ENCODE measurements at regions not wholly inside any gene's neighbourhood (a gene's known extent, or its start where the extent isn't known, plus 50 kb on each side); places are given as distances from the start of the nearest gene placed in this dataset.
A peak's percentile ranks its signal among the peaks of the same experiment; 100 is the strongest.

DNA sequence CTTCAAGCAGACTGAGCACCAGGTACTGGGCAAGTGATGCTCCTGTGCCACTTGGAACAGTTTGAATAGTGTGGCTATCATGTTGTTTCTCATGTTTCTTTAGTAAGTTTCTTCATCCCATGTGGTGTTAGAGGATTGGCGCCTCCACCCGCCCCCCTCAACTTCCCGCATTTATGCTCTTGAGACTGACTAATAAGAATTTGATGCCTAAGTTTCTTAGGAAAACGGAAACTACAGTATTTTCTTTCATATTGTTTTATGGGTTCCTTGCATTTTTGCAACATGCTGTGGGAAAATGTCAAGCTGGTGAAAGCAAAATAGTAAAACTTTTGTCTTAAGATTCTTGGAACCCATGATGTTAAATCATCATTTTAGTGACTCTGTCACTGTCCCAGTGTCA is 101.2 kb upstream of the SLC4A4 start:
- Histone ChIP-seq H2AFZ (ENCODE audit: low read length) (no peak overlapping the region), H3K36me3 (ENCODE audit: control insufficient read depth, insufficient read depth, low read length) (no peaks in the 10 kb centered on the region), H3K27me3 (ENCODE audit: control insufficient read depth, insufficient read depth, low read length) (no peaks in the 10 kb centered on the region), H3K4me2 (ENCODE audit: extremely low read depth, insufficient read depth, low read length) (no peak overlapping the region), H3K9ac (ENCODE audit: insufficient read depth, low read length) (no peak overlapping the region), H3K79me2 (ENCODE audit: control insufficient read depth, insufficient read depth, low read length) (peaks cover 3% of the 10 kb centered on the region), H3K27ac (ENCODE audit: insufficient read depth, low read length) (no peak overlapping the region), H3K9me3 (ENCODE audit: control insufficient read depth, insufficient read depth, low read depth, low read length) (no peaks in the 10 kb centered on the region), H3K4me1 (ENCODE audit: control insufficient read depth, extremely low read depth, insufficient read depth, low read length) (peaks cover 11% of the 10 kb centered on the region), H3K4me3 (replicated peaks in 1 of 4; ENCODE audit: control extremely low read depth in 1 of 4, insufficient read depth in 1 of 4, low read depth in 3 of 4, low read length in 4 of 4) (no peak overlapping the region), H4K20me1 (ENCODE audit: control insufficient read depth, extremely low read depth, insufficient read depth, low read length) (no peaks in the 10 kb centered on the region)
- TF ChIP-seq EZH2 (IDR thresholded peaks at IDR 0.05; ENCODE audit: low read length, missing control alignments), result no peak
- TF ChIP-seq, protein P1, sequence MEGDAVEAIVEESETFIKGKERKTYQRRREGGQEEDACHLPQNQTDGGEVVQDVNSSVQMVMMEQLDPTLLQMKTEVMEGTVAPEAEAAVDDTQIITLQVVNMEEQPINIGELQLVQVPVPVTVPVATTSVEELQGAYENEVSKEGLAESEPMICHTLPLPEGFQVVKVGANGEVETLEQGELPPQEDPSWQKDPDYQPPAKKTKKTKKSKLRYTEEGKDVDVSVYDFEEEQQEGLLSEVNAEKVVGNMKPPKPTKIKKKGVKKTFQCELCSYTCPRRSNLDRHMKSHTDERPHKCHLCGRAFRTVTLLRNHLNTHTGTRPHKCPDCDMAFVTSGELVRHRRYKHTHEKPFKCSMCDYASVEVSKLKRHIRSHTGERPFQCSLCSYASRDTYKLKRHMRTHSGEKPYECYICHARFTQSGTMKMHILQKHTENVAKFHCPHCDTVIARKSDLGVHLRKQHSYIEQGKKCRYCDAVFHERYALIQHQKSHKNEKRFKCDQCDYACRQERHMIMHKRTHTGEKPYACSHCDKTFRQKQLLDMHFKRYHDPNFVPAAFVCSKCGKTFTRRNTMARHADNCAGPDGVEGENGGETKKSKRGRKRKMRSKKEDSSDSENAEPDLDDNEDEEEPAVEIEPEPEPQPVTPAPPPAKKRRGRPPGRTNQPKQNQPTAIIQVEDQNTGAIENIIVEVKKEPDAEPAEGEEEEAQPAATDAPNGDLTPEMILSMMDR (conservative IDR thresholded peaks at IDR 0.05 in 1 of 2, IDR thresholded peaks at IDR 0.05 in 1 of 2; ENCODE audit: low read depth in 1 of 2, low read length in 2 of 2), result no peak
- DNase-seq (ENCODE audit: low read depth in 2 of 2), result no peak

DNA sequence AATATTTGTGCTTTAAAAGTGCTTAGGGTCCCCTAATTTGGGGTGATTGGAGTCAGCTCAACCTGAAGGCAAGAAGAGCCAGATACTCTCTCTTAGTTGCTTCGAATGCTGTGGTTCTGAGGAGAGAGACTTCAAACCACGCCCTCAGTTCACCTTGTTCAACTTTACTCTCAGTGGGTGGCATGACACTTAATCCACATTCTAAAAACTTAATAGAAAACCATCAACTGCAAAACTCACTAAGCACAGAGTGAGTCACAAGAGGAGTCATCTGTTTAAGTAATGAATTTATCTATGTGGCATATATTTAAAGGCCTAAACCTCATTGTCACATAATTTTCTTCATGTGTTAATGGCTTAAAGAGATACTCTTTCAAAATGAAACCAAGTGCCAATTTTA is 99.5 kb upstream of the SLC4A4 start:
- DNase-seq (ENCODE audit: low read depth in 2 of 2), result peak; percentile 31 to 72
- Histone ChIP-seq H3K4me2 (ENCODE audit: extremely low read depth, insufficient read depth, low read length) (peak overlapping the region; percentile 46), H3K36me3 (ENCODE audit: control insufficient read depth, insufficient read depth, low read length) (no peaks in the 10 kb centered on the region), H3K4me3 (replicated peaks in 1 of 4; ENCODE audit: control extremely low read depth in 1 of 4, insufficient read depth in 1 of 4, low read depth in 3 of 4, low read length in 4 of 4) (no peak overlapping the region), H3K9ac (ENCODE audit: insufficient read depth, low read length) (no peak overlapping the region), H3K4me1 (ENCODE audit: control insufficient read depth, extremely low read depth, insufficient read depth, low read length) (peaks cover 11% of the 10 kb centered on the region), H3K27me3 (ENCODE audit: control insufficient read depth, insufficient read depth, low read length) (no peaks in the 10 kb centered on the region), H3K9me3 (ENCODE audit: control insufficient read depth, insufficient read depth, low read depth, low read length) (no peaks in the 10 kb centered on the region), H4K20me1 (ENCODE audit: control insufficient read depth, extremely low read depth, insufficient read depth, low read length) (no peaks in the 10 kb centered on the region), H3K79me2 (ENCODE audit: control insufficient read depth, insufficient read depth, low read length) (peaks cover 1% of the 10 kb centered on the region), H3K27ac (ENCODE audit: insufficient read depth, low read length) (no peak overlapping the region), H2AFZ (ENCODE audit: low read length) (no peak overlapping the region)
- TF ChIP-seq, protein P1 (conservative IDR thresholded peaks at IDR 0.05 in 1 of 2, IDR thresholded peaks at IDR 0.05 in 1 of 2; ENCODE audit: low read depth in 1 of 2, low read length in 2 of 2), result no peak
- TF ChIP-seq EZH2 (IDR thresholded peaks at IDR 0.05; ENCODE audit: low read length, missing control alignments), result no peak

DNA sequence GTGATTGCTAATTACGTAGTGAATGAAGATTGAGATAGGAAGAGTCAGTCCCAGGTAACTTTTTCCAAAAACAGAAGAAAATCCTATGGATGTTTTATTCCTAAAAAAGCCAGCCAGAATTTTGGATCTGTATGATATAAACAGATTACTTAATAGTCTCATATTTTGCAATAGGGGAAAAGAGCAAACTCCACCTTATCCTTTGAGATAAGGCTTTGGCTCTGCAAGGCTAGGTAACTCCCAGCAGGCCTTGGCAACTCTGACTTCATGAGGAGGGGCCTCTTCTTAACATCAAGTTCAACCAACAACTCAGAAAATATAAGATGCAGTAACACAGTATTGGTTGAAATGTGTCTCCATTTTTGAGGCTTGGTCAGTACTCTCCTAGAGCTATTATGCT is 98.7 kb upstream of the SLC4A4 start:
- no peak for DNase-seq (ENCODE audit: low read depth in 2 of 2)
- H3K27me3 ChIP-seq (ENCODE audit: control insufficient read depth, insufficient read depth, low read length), result no peaks in the 10 kb centered on the region
- no peaks in the 10 kb centered on the region for H3K79me2 ChIP-seq (ENCODE audit: control insufficient read depth, insufficient read depth, low read length)
- no peaks in the 10 kb centered on the region for H3K9me3 ChIP-seq (ENCODE audit: control insufficient read depth, insufficient read depth, low read depth, low read length)
- no peaks in the 10 kb centered on the region for H4K20me1 ChIP-seq (ENCODE audit: control insufficient read depth, extremely low read depth, insufficient read depth, low read length)
- H2AFZ ChIP-seq (ENCODE audit: low read length), result no peak overlapping the region
- no peak overlapping the region for H3K9ac ChIP-seq (ENCODE audit: insufficient read depth, low read length)
- H3K4me2 ChIP-seq (ENCODE audit: extremely low read depth, insufficient read depth, low read length), result no peak overlapping the region
- no peak overlapping the region for H3K4me3 ChIP-seq (replicated peaks in 1 of 4; ENCODE audit: control extremely low read depth in 1 of 4, insufficient read depth in 1 of 4, low read depth in 3 of 4, low read length in 4 of 4)
- H3K36me3 ChIP-seq (ENCODE audit: control insufficient read depth, insufficient read depth, low read length), result no peaks in the 10 kb centered on the region
- no peak overlapping the region for H3K27ac ChIP-seq (ENCODE audit: insufficient read depth, low read length)
- peaks cover 9% of the 10 kb centered on the region for H3K4me1 ChIP-seq (ENCODE audit: control insufficient read depth, extremely low read depth, insufficient read depth, low read length)
- TF ChIP-seq EZH2 (IDR thresholded peaks at IDR 0.05; ENCODE audit: low read length, missing control alignments), result no peak
- TF ChIP-seq, protein P1 (conservative IDR thresholded peaks at IDR 0.05 in 1 of 2, IDR thresholded peaks at IDR 0.05 in 1 of 2; ENCODE audit: low read depth in 1 of 2, low read length in 2 of 2), result no peak
